Eye (tissue), 1 donor: ENCODE measurements at regions not wholly inside any gene's neighbourhood (a gene's known extent, or its start where the extent isn't known, plus 50 kb on each side); places are given as distances from the start of the nearest gene placed in this dataset.

Experiments used
- DNase-seq: peaks from one replicate; pipeline ENCODE4 v3.0.0-alpha.2; 2015

GRCh38 chrX:109843963-109844751 is 111.1 kb upstream of the ACSL4 start:
- DNase-seq, result no peak

GRCh38 chrX:109844986-109845385 is 111.9 kb upstream of the ACSL4 start:
- no peak for DNase-seq

- DNase-seq, result no peak
Observed at GRCh38 chrX:109845996-109846395, 112.9 kb upstream of the ACSL4 start.

- DNase-seq, result peak; percentile 29
Observed at GRCh38 chrX:109847257-109848187, 114.5 kb upstream of the ACSL4 start.

GRCh38 chrX:109848461-109849050 is 115.5 kb upstream of the ACSL4 start:
- DNase-seq, result peak; percentile 93

- no peak for DNase-seq
Observed at GRCh38 chrX:109854096-109854495, 121.0 kb upstream of the ACSL4 start.

- no peak for DNase-seq
Observed at GRCh38 chrX:109855501-109855900, 122.4 kb upstream of the ACSL4 start.

GRCh38 chrX:109856974-109857373 is 123.9 kb upstream of the ACSL4 start:
- peak; percentile 54 for DNase-seq

GRCh38 chrX:109857584-109858228 is 124.6 kb upstream of the ACSL4 start:
- DNase-seq, result no peak

GRCh38 chrX:109858602-109859341 is 125.7 kb upstream of the ACSL4 start:
- DNase-seq, result no peak

- no peak for DNase-seq
Observed at GRCh38 chrX:109859651-109860050, 126.6 kb upstream of the ACSL4 start.

- DNase-seq, result no peak
Observed at GRCh38 chrX:109862433-109862832, 129.4 kb upstream of the ACSL4 start.

GRCh38 chrX:109863811-109864210 is 130.8 kb upstream of the ACSL4 start:
- no peak for DNase-seq

GRCh38 chrX:109871121-109871888 is 131.6 kb upstream of the TMEM164 start:
- no peak for DNase-seq

- no peak for DNase-seq
Observed at GRCh38 chrX:109872021-109872732, 130.7 kb upstream of the TMEM164 start.

- DNase-seq, result no peak
Observed at GRCh38 chrX:109873574-109873973, 129.3 kb upstream of the TMEM164 start.

GRCh38 chrX:109873983-109874382 is 128.9 kb upstream of the TMEM164 start:
- DNase-seq, result no peak

GRCh38 chrX:109874548-109874947 is 128.4 kb upstream of the TMEM164 start:
- no peak for DNase-seq

GRCh38 chrX:109875831-109876230 is 127.1 kb upstream of the TMEM164 start:
- no peak for DNase-seq

GRCh38 chrX:109878236-109878635 is 124.7 kb upstream of the TMEM164 start:
- DNase-seq, result no peak

GRCh38 chrX:109879991-109880390 is 122.9 kb upstream of the TMEM164 start:
- no peak for DNase-seq
